K562 (cell line): ENCODE measurements at regions not wholly inside any gene's neighbourhood (a gene's known extent, or its start where the extent isn't known, plus 50 kb on each side); places are given as distances from the start of the nearest gene placed in this dataset.

ENCODE experiments used
- EP300 ChIP-seq: IDR thresholded peaks from 2 replicates; pipeline ENCODE4 v1.6.1; 2012; ENCODE audit warnings: low read length, improper control_type of control experiment
- GATA2 ChIP-seq: sonication (generic); formaldehyde crosslinking; IDR thresholded peaks from 2 replicates; pipeline ENCODE4 v1.4.0; 2020; ENCODE audit warnings: mild to moderate bottlenecking, missing genetic modification reagents
- HNRNPK ChIP-seq: fragments of 200-400 bp; formaldehyde crosslinking; IDR thresholded peaks from one replicate; pipeline ENCODE4 v1.6.1; 2018; ENCODE audit warnings: mild to moderate bottlenecking, low read depth, low read length; ENCODE audit not compliant: poor library complexity, severe bottlenecking
- KLF1 ChIP-seq: fragments of 450-650 bp; IDR thresholded peaks from 2 replicates; pipeline ENCODE4 v1.6.1; 2016; ENCODE audit warnings: missing genetic modification characterization, missing compliant biosample characterization
- POLR2AphosphoS5 ChIP-seq: IDR thresholded peaks from 2 replicates; pipeline ENCODE4 v1.6.1; 2011; ENCODE audit warnings: mild to moderate bottlenecking, low read depth, low read length, moderate library complexity; ENCODE audit not compliant: control insufficient read depth, insufficient read depth
- TARDBP ChIP-seq: fragments of 450-650 bp; IDR thresholded peaks from 2 replicates; pipeline ENCODE4 v1.6.1; 2016
- ZNF224 ChIP-seq: sonication (generic); formaldehyde crosslinking; IDR thresholded peaks from 2 replicates; pipeline ENCODE4 v1.8.0; 2022; ENCODE audit warnings: mild to moderate bottlenecking, missing genetic modification reagents
- ZNF589 ChIP-seq: fragments of 200-800 bp; sonication (Bioruptor generic); IDR thresholded peaks from 2 replicates; pipeline ENCODE4 v1.6.1; 2016; ENCODE audit warnings: low read depth, missing genetic modification characterization, missing compliant biosample characterization
- ZNF75A ChIP-seq: fragments of 450-650 bp; formaldehyde crosslinking; IDR thresholded peaks from 2 replicates; pipeline ENCODE4 v1.4.0; 2020; ENCODE audit warnings: mild to moderate bottlenecking
- TF ChIP-seq, protein P1 (sequence below): fragments of 150-350 bp; conservative IDR thresholded peaks from 2 replicates; pipeline ENCODE4 v1.6.1; 2014; ENCODE audit warnings: low read length
- TF ChIP-seq, protein P2 (sequence below): fragments of 250-450 bp; sonication (Bioruptor Pico); IDR thresholded peaks from 2 replicates; pipeline ENCODE4 v1.5.1; 2021; ENCODE audit warnings: mild to moderate bottlenecking

DNA sequence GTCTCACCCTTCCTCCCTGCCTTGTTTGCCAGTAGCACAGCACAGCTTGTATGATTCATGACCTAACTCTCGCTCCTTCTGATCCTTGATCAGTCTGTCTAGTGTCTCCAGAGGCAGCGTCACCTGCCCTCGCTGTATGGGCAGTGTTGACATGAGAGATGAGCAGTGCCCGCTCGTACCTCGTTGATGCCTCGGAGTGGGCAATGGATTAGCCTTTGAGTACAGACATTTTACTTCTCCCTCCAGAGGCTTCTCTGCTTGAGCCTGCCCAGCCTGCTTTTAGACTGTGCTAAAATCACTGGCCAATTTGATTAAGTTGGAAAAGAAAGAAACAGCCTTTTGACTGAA lies 569.0 kb downstream of the NTRK3 start:
- TF ChIP-seq HNRNPK (no peak), GATA2 (CRISPR knock-in tag) (no peak), POLR2AphosphoS5 (no peak), ZNF224 (CRISPR knock-in tag) (no peak), ZNF75A (CRISPR knock-in tag) (no peak), EP300 (no peak), TARDBP (no peak), ZNF589 (CRISPR knock-in tag) (no peak), KLF1 (no peak)
- TF ChIP-seq, protein P1, sequence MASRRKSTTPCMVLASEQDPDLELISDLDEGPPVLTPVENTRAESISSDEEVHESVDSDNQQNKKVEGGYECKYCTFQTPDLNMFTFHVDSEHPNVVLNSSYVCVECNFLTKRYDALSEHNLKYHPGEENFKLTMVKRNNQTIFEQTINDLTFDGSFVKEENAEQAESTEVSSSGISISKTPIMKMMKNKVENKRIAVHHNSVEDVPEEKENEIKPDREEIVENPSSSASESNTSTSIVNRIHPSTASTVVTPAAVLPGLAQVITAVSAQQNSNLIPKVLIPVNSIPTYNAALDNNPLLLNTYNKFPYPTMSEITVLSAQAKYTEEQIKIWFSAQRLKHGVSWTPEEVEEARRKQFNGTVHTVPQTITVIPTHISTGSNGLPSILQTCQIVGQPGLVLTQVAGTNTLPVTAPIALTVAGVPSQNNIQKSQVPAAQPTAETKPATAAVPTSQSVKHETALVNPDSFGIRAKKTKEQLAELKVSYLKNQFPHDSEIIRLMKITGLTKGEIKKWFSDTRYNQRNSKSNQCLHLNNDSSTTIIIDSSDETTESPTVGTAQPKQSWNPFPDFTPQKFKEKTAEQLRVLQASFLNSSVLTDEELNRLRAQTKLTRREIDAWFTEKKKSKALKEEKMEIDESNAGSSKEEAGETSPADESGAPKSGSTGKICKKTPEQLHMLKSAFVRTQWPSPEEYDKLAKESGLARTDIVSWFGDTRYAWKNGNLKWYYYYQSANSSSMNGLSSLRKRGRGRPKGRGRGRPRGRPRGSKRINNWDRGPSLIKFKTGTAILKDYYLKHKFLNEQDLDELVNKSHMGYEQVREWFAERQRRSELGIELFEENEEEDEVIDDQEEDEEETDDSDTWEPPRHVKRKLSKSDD = no peak
- TF ChIP-seq, protein P2, sequence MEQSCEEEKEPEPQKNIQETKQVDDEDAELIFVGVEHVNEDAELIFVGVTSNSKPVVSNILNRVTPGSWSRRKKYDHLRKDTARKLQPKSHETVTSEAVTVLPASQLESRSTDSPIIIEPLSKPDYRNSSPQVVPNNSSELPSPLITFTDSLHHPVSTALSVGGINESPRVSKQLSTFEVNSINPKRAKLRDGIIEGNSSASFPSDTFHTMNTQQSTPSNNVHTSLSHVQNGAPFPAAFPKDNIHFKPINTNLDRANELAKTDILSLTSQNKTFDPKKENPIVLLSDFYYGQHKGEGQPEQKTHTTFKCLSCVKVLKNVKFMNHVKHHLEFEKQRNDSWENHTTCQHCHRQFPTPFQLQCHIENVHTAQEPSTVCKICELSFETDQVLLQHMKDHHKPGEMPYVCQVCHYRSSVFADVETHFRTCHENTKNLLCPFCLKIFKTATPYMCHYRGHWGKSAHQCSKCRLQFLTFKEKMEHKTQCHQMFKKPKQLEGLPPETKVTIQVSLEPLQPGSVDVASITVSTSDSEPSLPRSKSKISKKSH (CRISPR knock-in tag) = no peak
